ENCODE measurements at regions not wholly inside any gene's neighbourhood (a gene's known extent, or its start where the extent isn't known, plus 50 kb on each side); places are given as distances from the start of the nearest gene placed in this dataset.

GRCh38 chr5:175382171-175382570 is 61.8 kb downstream of the DRD1 start:
- TF ChIP-seq PATZ1 (CRISPR knock-in tag; IDR thresholded peaks at IDR 0.05; ENCODE audit: borderline replicate concordance) (no peak), ZNF70 (CRISPR knock-in tag; IDR thresholded peaks at IDR 0.05) (no peak), CREB5 (CRISPR knock-in tag; IDR thresholded peaks at IDR 0.05; ENCODE audit: low read depth) (no peak), ZFP3 (CRISPR knock-in tag; IDR thresholded peaks at IDR 0.05) (no peak), ZC3H10 (CRISPR knock-in tag; IDR thresholded peaks at IDR 0.05) (no peak)
